Neuron (in vitro differentiated cells): ENCODE measurements at regions not wholly inside any gene's neighbourhood (a gene's known extent, or its start where the extent isn't known, plus 50 kb on each side); places are given as distances from the start of the nearest gene placed in this dataset.

ENCODE experiments used
- H2AFZ ChIP-seq: one replicate; pipeline ENCODE4 v1.6.1; 2013; ENCODE audit warnings: low read depth, mild to moderate bottlenecking, inconsistent platforms, low read length, moderate library complexity
- H3K27me3 ChIP-seq: one replicate; pipeline ENCODE4 v1.6.1; 2013; ENCODE audit warnings: low read length; ENCODE audit not compliant: insufficient read depth
- H3K36me3 ChIP-seq: one replicate; pipeline ENCODE4 v1.6.1; 2013; ENCODE audit warnings: low read length; ENCODE audit not compliant: insufficient read depth
- H3K4me1 ChIP-seq: one replicate; pipeline ENCODE4 v1.6.1; 2013; ENCODE audit warnings: low read length; ENCODE audit not compliant: insufficient read depth
- H3K4me3 ChIP-seq: 2 replicates; pipeline ENCODE4 v1.5.1; 2013; ENCODE audit warnings: mild to moderate bottlenecking, low read length, moderate library complexity
- H3K9me3 ChIP-seq: one replicate; pipeline ENCODE4 v1.6.1; 2013; ENCODE audit warnings: low read length

GRCh38 chr2:150417278-150417677 is 70.2 kb downstream of the RND3 start:
- Histone ChIP-seq H2AFZ (no peak overlapping the region), H3K36me3 (no peaks in the 10 kb centered on the region), H3K4me1 (peaks cover 3% of the 10 kb centered on the region), H3K27me3 (no peaks in the 10 kb centered on the region), H3K9me3 (no peaks in the 10 kb centered on the region), H3K4me3 (no peak overlapping the region)

DNA sequence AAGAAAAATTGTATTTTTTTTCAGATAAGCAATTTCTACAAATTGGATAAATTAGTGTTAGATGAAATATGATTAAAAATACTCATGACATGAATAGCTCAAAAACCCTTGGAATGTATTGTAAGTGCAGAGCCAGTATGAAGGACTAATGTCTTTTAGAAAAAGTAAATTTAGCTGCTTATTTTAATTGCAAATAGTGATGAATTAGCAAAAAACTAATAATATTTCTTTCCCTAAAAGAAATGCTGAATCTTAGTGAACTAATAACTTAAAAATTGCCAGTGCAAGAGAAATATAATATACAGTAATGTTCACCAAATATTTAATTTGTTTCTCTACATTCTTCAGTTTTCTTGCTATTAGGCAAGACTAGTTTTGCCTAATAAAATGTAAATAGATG is 72.4 kb downstream of the RND3 start:
- no peaks in the 10 kb centered on the region for H3K27me3 ChIP-seq
- H3K36me3 ChIP-seq: no peaks in the 10 kb centered on the region
- no peak overlapping the region for H3K4me3 ChIP-seq
- H3K9me3 ChIP-seq: no peaks in the 10 kb centered on the region
- no peak overlapping the region for H2AFZ ChIP-seq
- H3K4me1 ChIP-seq: peaks cover 21% of the 10 kb centered on the region

GRCh38 chr2:150413910-150414309 is 73.6 kb downstream of the RND3 start:
- no peaks in the 10 kb centered on the region for H3K36me3 ChIP-seq
- H3K4me3 ChIP-seq: no peak overlapping the region
- H3K27me3 ChIP-seq: no peaks in the 10 kb centered on the region
- no peak overlapping the region for H2AFZ ChIP-seq
- peaks cover 25% of the 10 kb centered on the region for H3K4me1 ChIP-seq
- no peaks in the 10 kb centered on the region for H3K9me3 ChIP-seq

DNA sequence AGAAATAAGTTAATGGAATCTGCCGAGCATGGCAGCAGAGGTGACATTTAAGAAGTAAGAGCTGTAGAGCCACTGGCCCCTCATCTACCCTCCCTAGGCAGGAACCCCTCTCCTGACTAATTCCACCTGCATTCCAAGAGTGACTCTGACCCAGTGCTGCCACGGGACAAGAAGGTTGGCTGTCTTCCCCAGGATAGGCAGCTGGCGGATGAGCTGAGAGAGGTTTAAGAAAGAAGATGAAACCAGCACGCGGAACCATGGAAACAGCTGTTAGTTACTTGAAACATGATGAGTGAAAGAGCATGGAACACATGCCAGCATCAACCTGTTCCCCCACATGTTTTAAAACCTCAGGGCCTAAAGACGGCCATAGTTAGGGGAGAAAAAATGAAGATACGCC is 74.1 kb downstream of the RND3 start:
- Histone ChIP-seq H3K9me3 (no peaks in the 10 kb centered on the region), H3K27me3 (no peaks in the 10 kb centered on the region), H3K4me3 (no peak overlapping the region), H3K4me1 (peaks cover 24% of the 10 kb centered on the region), H2AFZ (no peak overlapping the region), H3K36me3 (no peaks in the 10 kb centered on the region)

DNA sequence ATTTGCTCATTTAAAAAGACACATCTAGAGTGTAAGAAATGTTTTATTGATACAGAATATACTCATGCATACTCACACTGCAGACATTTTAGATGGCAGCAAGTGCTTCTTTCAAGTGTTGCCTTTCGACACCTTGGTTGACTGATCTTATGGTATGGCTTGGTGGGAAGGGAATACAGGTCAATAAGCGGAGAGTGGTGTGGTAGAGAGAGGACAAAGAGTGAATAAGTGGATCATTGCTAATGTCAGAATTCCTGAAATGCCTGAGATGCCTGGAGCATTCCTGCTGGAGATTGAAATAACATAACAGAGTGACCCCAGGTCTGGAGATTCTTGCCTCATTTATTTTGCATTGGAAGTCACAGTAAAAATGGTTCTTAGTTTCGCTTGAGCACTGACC is 76.7 kb downstream of the RND3 start:
- no peaks in the 10 kb centered on the region for H3K36me3 ChIP-seq
- peak overlapping the region; percentile 24 for H2AFZ ChIP-seq
- no peaks in the 10 kb centered on the region for H3K9me3 ChIP-seq
- peaks cover 29% of the 10 kb centered on the region for H3K4me1 ChIP-seq
- H3K4me3 ChIP-seq: no peak overlapping the region
- no peaks in the 10 kb centered on the region for H3K27me3 ChIP-seq

- Histone ChIP-seq H3K36me3 (no peaks in the 10 kb centered on the region), H3K9me3 (no peaks in the 10 kb centered on the region), H3K4me1 (peaks cover 32% of the 10 kb centered on the region), H2AFZ (no peak overlapping the region), H3K4me3 (no peak overlapping the region), H3K27me3 (no peaks in the 10 kb centered on the region)
Observed at GRCh38 chr2:150409196-150409595, 78.3 kb downstream of the RND3 start.

- Histone ChIP-seq H3K27me3 (no peaks in the 10 kb centered on the region), H2AFZ (no peak overlapping the region), H3K36me3 (no peaks in the 10 kb centered on the region), H3K4me1 (peaks cover 8% of the 10 kb centered on the region), H3K4me3 (no peak overlapping the region), H3K9me3 (no peaks in the 10 kb centered on the region)
Observed at GRCh38 chr2:150404147-150404546, 83.3 kb downstream of the RND3 start.

DNA sequence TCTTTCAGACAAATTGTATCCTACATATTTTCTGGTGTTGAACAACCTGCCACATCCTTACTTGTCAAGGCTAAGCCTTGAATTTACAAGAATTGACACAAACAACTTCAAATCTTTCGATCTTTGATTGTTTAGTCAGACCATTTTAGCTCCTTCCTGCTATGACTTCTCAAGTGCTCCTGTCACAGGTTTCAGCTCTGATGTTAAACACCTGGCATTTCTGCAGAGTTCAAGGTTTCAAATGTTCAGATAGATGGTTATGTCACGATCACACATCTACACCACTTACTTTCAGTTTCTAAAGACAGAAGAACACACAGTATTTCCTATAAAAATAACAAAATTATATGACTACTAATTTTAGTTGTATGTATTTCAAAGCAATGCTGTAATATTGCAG is 84.0 kb downstream of the RND3 start:
- no peak overlapping the region for H2AFZ ChIP-seq
- H3K4me3 ChIP-seq: no peak overlapping the region

DNA sequence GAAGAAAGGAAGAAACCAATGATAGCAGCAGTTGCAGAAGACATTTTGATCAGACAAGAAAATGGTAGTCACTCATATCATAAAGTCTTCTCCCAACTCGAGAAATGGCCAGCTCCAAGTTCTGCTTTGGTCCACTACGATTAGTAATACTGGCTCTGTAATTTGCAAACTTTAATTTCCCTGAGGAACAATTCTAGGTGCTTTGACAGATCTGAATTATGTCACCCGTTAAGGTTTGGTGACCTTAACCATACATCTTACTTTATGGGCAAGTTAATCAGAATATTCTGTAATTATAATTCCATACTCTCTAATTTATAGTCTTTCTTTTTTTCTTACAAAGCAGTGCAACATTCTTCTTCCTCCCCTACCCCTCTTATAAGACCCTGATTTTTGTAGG is 84.5 kb downstream of the RND3 start:
- H3K4me3 ChIP-seq: no peak overlapping the region
- H3K27me3 ChIP-seq: no peaks in the 10 kb centered on the region
- no peaks in the 10 kb centered on the region for H3K36me3 ChIP-seq
- no peaks in the 10 kb centered on the region for H3K9me3 ChIP-seq
- peaks cover 8% of the 10 kb centered on the region for H3K4me1 ChIP-seq
- H2AFZ ChIP-seq: no peak overlapping the region

More for the DNA sequence above, 84.0 kb downstream of the RND3 start:
- no peaks in the 10 kb centered on the region for H3K9me3 ChIP-seq
- no peaks in the 10 kb centered on the region for H3K36me3 ChIP-seq
- H3K4me1 ChIP-seq: peaks cover 8% of the 10 kb centered on the region
- no peaks in the 10 kb centered on the region for H3K27me3 ChIP-seq

GRCh38 chr2:150400849-150401248 is 86.6 kb downstream of the RND3 start:
- H2AFZ ChIP-seq: no peak overlapping the region
- H3K4me3 ChIP-seq: no peak overlapping the region
- no peaks in the 10 kb centered on the region for H3K27me3 ChIP-seq
- peaks cover 4% of the 10 kb centered on the region for H3K4me1 ChIP-seq
- no peaks in the 10 kb centered on the region for H3K36me3 ChIP-seq
- no peaks in the 10 kb centered on the region for H3K9me3 ChIP-seq

DNA sequence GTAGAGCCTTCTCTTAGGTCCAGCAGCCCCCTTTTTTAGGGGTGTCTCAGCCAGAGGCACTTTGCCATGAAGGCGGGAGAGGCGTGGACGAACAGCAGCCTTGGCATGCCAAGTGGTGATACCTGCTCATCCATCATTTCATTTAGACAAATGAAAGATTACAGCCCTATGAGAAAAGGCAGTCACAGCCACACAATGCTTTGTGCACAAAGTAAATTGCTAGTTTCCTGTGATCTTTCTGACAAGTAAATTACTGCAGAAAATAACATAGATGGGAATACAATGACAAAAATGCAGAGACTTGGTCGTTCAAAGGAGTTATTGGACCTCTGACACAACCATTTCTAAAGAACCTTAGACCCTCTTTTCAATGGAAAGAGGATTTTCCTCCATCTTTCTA is 94.9 kb downstream of the RND3 start:
- Histone ChIP-seq H2AFZ (no peak overlapping the region), H3K4me3 (no peak overlapping the region), H3K36me3 (no peaks in the 10 kb centered on the region), H3K4me1 (peaks cover 40% of the 10 kb centered on the region), H3K9me3 (no peaks in the 10 kb centered on the region), H3K27me3 (no peaks in the 10 kb centered on the region)

DNA sequence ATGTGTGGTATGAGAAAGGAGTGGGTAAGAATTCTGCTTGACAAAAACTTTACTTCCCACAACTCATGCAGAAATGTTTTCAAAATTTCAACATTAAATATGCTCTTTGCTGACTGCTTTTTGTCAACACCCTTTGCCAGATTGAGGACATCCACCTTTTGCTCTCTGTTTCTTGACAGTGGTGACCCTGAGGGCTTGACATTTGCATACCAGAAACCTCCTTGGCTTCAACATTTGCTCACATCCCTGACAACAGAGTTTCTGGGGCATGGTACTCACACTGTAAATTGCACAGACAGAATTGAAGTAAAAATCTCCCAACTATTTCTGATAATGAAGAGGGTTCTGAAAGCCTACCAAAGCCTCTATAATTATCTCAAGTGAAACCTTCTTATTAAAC is 95.7 kb downstream of the RND3 start:
- no peaks in the 10 kb centered on the region for H3K27me3 ChIP-seq
- H3K4me1 ChIP-seq: peaks cover 40% of the 10 kb centered on the region
- no peak overlapping the region for H2AFZ ChIP-seq
- no peaks in the 10 kb centered on the region for H3K9me3 ChIP-seq
- H3K36me3 ChIP-seq: no peaks in the 10 kb centered on the region
- H3K4me3 ChIP-seq: no peak overlapping the region

DNA sequence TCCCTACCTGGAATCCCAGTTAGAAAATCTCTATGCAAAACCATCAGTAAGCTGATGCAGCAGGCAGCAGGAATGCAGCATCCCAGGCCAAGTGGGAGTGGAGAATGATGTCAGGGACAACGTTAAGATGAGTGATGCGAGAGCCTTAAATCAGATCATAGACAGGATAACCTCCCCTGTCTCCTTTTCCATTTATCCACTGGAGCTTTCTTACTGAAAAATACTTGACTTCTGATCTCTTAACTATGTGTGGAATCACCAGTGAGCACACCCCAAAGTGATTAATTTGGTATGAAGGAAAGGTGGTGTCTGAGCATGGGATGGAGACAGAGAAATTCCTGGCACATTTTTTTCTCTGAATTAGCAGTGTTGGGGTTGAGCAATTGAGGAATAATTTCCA is 98.0 kb downstream of the RND3 start:
- no peak overlapping the region for H3K4me3 ChIP-seq
- no peaks in the 10 kb centered on the region for H3K36me3 ChIP-seq
- peaks cover 36% of the 10 kb centered on the region for H3K4me1 ChIP-seq
- H2AFZ ChIP-seq: no peak overlapping the region
- no peaks in the 10 kb centered on the region for H3K9me3 ChIP-seq
- no peaks in the 10 kb centered on the region for H3K27me3 ChIP-seq

DNA sequence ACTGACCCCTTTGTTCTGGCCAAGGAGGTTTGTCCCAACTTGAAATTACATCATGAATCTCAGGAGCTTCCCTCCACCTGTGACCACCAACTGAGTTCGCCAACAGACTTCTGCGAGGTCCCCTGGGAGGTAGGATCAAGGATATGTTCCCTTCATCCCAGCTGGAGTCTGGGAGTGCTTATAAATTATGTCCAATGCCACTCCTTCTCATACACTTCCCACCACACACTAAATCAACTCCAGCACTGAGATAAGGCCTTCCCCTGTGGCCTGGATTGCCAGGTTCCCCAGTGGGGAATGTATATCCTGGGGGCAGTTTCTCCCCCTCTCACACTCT is 99.2 kb downstream of the RND3 start:
- peaks cover 25% of the 10 kb centered on the region for H3K4me1 ChIP-seq
- H3K36me3 ChIP-seq: no peaks in the 10 kb centered on the region
- no peaks in the 10 kb centered on the region for H3K9me3 ChIP-seq
- no peak overlapping the region for H2AFZ ChIP-seq
- H3K27me3 ChIP-seq: no peaks in the 10 kb centered on the region
- H3K4me3 ChIP-seq: no peak overlapping the region
